ENCODE measurements at regions not wholly inside any gene's neighbourhood (a gene's known extent, or its start where the extent isn't known, plus 50 kb on each side); places are given as distances from the start of the nearest gene placed in this dataset.

GRCh38 chr18:52190195-52190594 is 149.8 kb upstream of the DCC start:
- no peak for TF ChIP-seq CTCF (IDR thresholded peaks at IDR 0.05)
- no peak for TF ChIP-seq POLR2A (IDR thresholded peaks at IDR 0.05)

Data from uterus (tissue), 2 donors.